GM23338 (cell line): ENCODE measurements at regions not wholly inside any gene's neighbourhood (a gene's known extent, or its start where the extent isn't known, plus 50 kb on each side); places are given as distances from the start of the nearest gene placed in this dataset.

Experiments used
- ATAC-seq: fragments of 200-7000 bp; cut with Tn5 transposase; 3 replicates; pipeline ENCODE4 v1.9.1; 2020
- DNase-seq: peaks from one replicate; pipeline ENCODE4 v3.0.0-alpha.2; 2015; ENCODE audit warnings: low spot score
- H2AFZ ChIP-seq: fragments of 200-600 bp; sonication (generic); 2 replicates; pipeline ENCODE4 v1.8.0; 2016; ENCODE audit warnings: antibody characterized with exemption, mild to moderate bottlenecking, moderate library complexity
- H3F3A ChIP-seq: fragments of 200-600 bp; sonication (generic); replicated peaks from 2 replicates; pipeline ENCODE4 v1.8.0; 2017; ENCODE audit warnings: antibody characterized with exemption, mixed run types, low read depth
- H3K27ac ChIP-seq: fragments of 200-600 bp; sonication (generic); 2 replicates; pipeline ENCODE4 v1.6.1; 2016; ENCODE audit warnings: low read depth
- H3K27me3 ChIP-seq: fragments of 200-600 bp; sonication (generic); 2 replicates; pipeline ENCODE4 v1.8.0; 2016; ENCODE audit warnings: mild to moderate bottlenecking, mixed run types, moderate library complexity; ENCODE audit not compliant: insufficient read depth
- H3K36me3 ChIP-seq: fragments of 200-600 bp; sonication (generic); 2 replicates; pipeline ENCODE4 v1.8.0; 2016; ENCODE audit warnings: mild to moderate bottlenecking; ENCODE audit not compliant: insufficient read depth
- H3K4me1 ChIP-seq: fragments of 200-600 bp; sonication (generic); 2 replicates; pipeline ENCODE4 v1.8.0; 2016; ENCODE audit warnings: mild to moderate bottlenecking, moderate library complexity; ENCODE audit not compliant: insufficient read depth
- H3K4me2 ChIP-seq: fragments of 200-600 bp; sonication (generic); 2 replicates; pipeline ENCODE4 v1.7.1; 2017; ENCODE audit warnings: mixed run types
- H3K4me3 ChIP-seq: fragments of 200-600 bp; sonication (generic); 2 replicates; pipeline ENCODE4 v1.6.1; 2016; ENCODE audit warnings: mixed run types
- H3K79me2 ChIP-seq: fragments of 200-600 bp; sonication (generic); replicated peaks from 2 replicates; pipeline ENCODE4 v1.8.0; 2017; ENCODE audit warnings: mild to moderate bottlenecking; ENCODE audit not compliant: insufficient read depth
- H3K9me2 ChIP-seq: fragments of 200-600 bp; sonication (generic); 2 replicates; pipeline ENCODE4 v1.8.0; 2017; ENCODE audit not compliant: insufficient read depth
- H4K20me1 ChIP-seq: fragments of 200-600 bp; sonication (generic); replicated peaks from 2 replicates; pipeline ENCODE4 v1.8.0; 2017; ENCODE audit warnings: mild to moderate bottlenecking; ENCODE audit not compliant: insufficient read depth
- H3K27ac Mint-ChIP-seq: 2 replicates; pipeline ENCODE4 v1.8.0; 2020; ENCODE audit warnings: inconsistent platforms, mild to moderate bottlenecking, moderate library complexity, mixed read lengths
- H3K27me3 Mint-ChIP-seq: 3 replicates; pipeline ENCODE4 v1.8.0; 2022; ENCODE audit warnings: low read depth, mild to moderate bottlenecking, moderate library complexity, mixed read lengths, inconsistent platforms; ENCODE audit not compliant: insufficient read depth, poor library complexity
- H3K36me3 Mint-ChIP-seq: 3 replicates; pipeline ENCODE4 v1.8.0; 2021; ENCODE audit warnings: low read depth, mild to moderate bottlenecking, inconsistent platforms, moderate library complexity, mixed read lengths
- H3K4me1 Mint-ChIP-seq: 3 replicates; pipeline ENCODE4 v1.8.0; 2020; ENCODE audit warnings: mild to moderate bottlenecking, inconsistent platforms, mixed read lengths
- H3K4me3 Mint-ChIP-seq: 3 replicates; pipeline ENCODE4 v1.8.0; 2021; ENCODE audit warnings: moderate library complexity, mild to moderate bottlenecking, inconsistent platforms, mixed read lengths
- H3K9me3 Mint-ChIP-seq: 3 replicates; pipeline ENCODE4 v1.8.0; 2020; ENCODE audit warnings: moderate library complexity, mild to moderate bottlenecking, inconsistent platforms, mixed read lengths
- CREB1 ChIP-seq: fragments of 250-450 bp; sonication (Bioruptor Pico); IDR thresholded peaks from 2 replicates; pipeline ENCODE4 v1.5.0; 2020; ENCODE audit warnings: low read depth, mild to moderate bottlenecking, moderate library complexity
- CTCF ChIP-seq, 2 experiments: fragments of 200-600 bp in 1 of 2; sonication (generic) in 1 of 2; conservative IDR thresholded peaks; 2 replicates each; pipeline versions ENCODE4 v1.5.1 to v1.6.1; 2016 to 2017; ENCODE audit warnings: antibody characterized with exemption in 2 of 2, low read depth in 2 of 2, mild to moderate bottlenecking in 2 of 2, moderate library complexity in 1 of 2
- ETS1 ChIP-seq: IDR thresholded peaks from 2 replicates; pipeline ENCODE4 v1.6.1; 2016; ENCODE audit warnings: antibody characterized with exemption
- EZH2 ChIP-seq: fragments of 200-600 bp; sonication (generic); IDR thresholded peaks from one replicate; pipeline ENCODE4 v1.8.0; 2017; ENCODE audit warnings: antibody characterized with exemption, mild to moderate bottlenecking, low read depth; ENCODE audit not compliant: unreplicated experiment
- EZH2phosphoT487 ChIP-seq: fragments of 200-600 bp; sonication (generic); IDR thresholded peaks from one replicate; pipeline ENCODE4 v1.8.1; 2018; ENCODE audit warnings: antibody characterized with exemption; ENCODE audit not compliant: unreplicated experiment
- JUNB ChIP-seq: IDR thresholded peaks from one replicate; pipeline ENCODE4 v1.6.1; 2016; ENCODE audit warnings: antibody characterized with exemption; ENCODE audit not compliant: unreplicated experiment
- NANOG ChIP-seq: IDR thresholded peaks from 2 replicates; pipeline ENCODE4 v1.6.1; 2016; ENCODE audit warnings: antibody characterized with exemption, borderline replicate concordance
- POLR2AphosphoS5 ChIP-seq: IDR thresholded peaks from 2 replicates; pipeline ENCODE4 v1.6.1; 2016; ENCODE audit warnings: antibody characterized with exemption, low read depth
- REST ChIP-seq: IDR thresholded peaks from one replicate; pipeline ENCODE4 v1.6.1; 2018; ENCODE audit warnings: antibody characterized with exemption; ENCODE audit not compliant: unreplicated experiment
- STAT1 ChIP-seq: IDR thresholded peaks from one replicate; pipeline ENCODE4 v1.6.1; 2016; ENCODE audit warnings: antibody characterized with exemption; ENCODE audit not compliant: unreplicated experiment
- ZNF114 ChIP-seq: fragments of 250-450 bp; sonication (Bioruptor Pico); IDR thresholded peaks from 2 replicates; pipeline ENCODE4 v1.5.0; 2020; ENCODE audit warnings: mild to moderate bottlenecking, moderate library complexity
- ZNF331 ChIP-seq: fragments of 250-450 bp; sonication (Bioruptor Pico); IDR thresholded peaks from 2 replicates; pipeline ENCODE4 v1.5.0; 2020; ENCODE audit warnings: low read depth, mild to moderate bottlenecking, moderate library complexity
- ZNF462 ChIP-seq: fragments of 250-450 bp; sonication (Bioruptor Pico); IDR thresholded peaks from 2 replicates; pipeline ENCODE4 v1.5.0; 2020; ENCODE audit warnings: mild to moderate bottlenecking, moderate library complexity

- TF ChIP-seq REST (no peak), CREB1 (CRISPR knock-in tag) (no peak), NANOG (no peak), ZNF331 (CRISPR knock-in tag) (no peak)
These were observed 60.2 kb upstream of the HIVEP1 start (continued) for GRCh38 chr6:11951868-11952267.

GRCh38 chr6:11950109-11950508, 62.0 kb upstream of the HIVEP1 start:
- H2AFZ ChIP-seq: 0 out of 2 replicates have a peak overlapping the region, but pooled peaks have one; percentile 4
- no peak for ATAC-seq
- no peaks in the 10 kb centered on the region for H3K79me2 ChIP-seq
- Mint-ChIP-seq H3K36me3 (no peaks in the 10 kb centered on the region), H3K27ac (no peak overlapping the region), H3K4me3 (no peak overlapping the region), H3K27me3 (no peaks in the 10 kb centered on the region), H3K4me1 (no peaks in the 10 kb centered on the region), H3K9me3 (no peaks in the 10 kb centered on the region)
- H3K27me3 ChIP-seq: no peaks in the 10 kb centered on the region
- TF ChIP-seq CREB1 (CRISPR knock-in tag) (no peak), CTCF (conservative IDR thresholded peaks at IDR 0.05; ENCODE audit: low read depth in 2 of 2) (no peak), NANOG (no peak), POLR2AphosphoS5 (no peak), EZH2 (no peak), ZNF331 (CRISPR knock-in tag) (no peak), ZNF462 (no peak), EZH2phosphoT487 (no peak), STAT1 (no peak), JUNB (no peak), ETS1 (no peak), ZNF114 (CRISPR knock-in tag) (no peak)
- no peaks in the 10 kb centered on the region for H3K9me2 ChIP-seq
- no peaks in the 10 kb centered on the region for H3K4me1 ChIP-seq
- no peaks in the 10 kb centered on the region for H4K20me1 ChIP-seq
- no peaks in the 10 kb centered on the region for H3F3A ChIP-seq
- H3K4me2 ChIP-seq: no peak overlapping the region
- no peak overlapping the region for H3K4me3 ChIP-seq
- no peak overlapping the region for H3K27ac ChIP-seq
- no peak for DNase-seq
- no peaks in the 10 kb centered on the region for H3K36me3 ChIP-seq
